Esophagus squamous epithelium (tissue), 5 donors: ENCODE measurements at regions not wholly inside any gene's neighbourhood (a gene's known extent, or its start where the extent isn't known, plus 50 kb on each side); places are given as distances from the start of the nearest gene placed in this dataset.

Source experiments
- DNase-seq: peaks from one replicate; lab custom pipeline; 2025; lab: John Stamatoyannopoulos, UW
- H3K27ac ChIP-seq, 4 donors: fragments of 200-600 bp; sonication (generic); one replicate each; pipeline ENCODE4 v1.5.1; 2016 to 2019; ENCODE audit warnings: mild to moderate bottlenecking in 1 of 4
- H3K27me3 ChIP-seq, 4 donors: fragments of 200-600 bp; sonication (generic); 1 replicate in 3 of 4; 2 replicates in 1 of 4; pipeline versions ENCODE4 v1.5.1 to v1.6.0; 2017 to 2021; ENCODE audit warnings: antibody characterized with exemption in 1 of 4
- H3K36me3 ChIP-seq, 3 donors: fragments of 200-600 bp; sonication (generic); one replicate each; pipeline ENCODE4 v1.5.1; 2016 to 2019
- H3K4me1 ChIP-seq, 3 donors: fragments of 200-600 bp; sonication (generic); one replicate each; pipeline ENCODE4 v1.5.1; 2017 to 2019
- H3K4me3 ChIP-seq, 4 donors: fragments of 200-600 bp; sonication (generic); 1 replicate in 3 of 4; 2 replicates in 1 of 4; pipeline ENCODE4 v1.5.1; 2016 to 2019; ENCODE audit warnings: mild to moderate bottlenecking in 2 of 4, moderate library complexity in 1 of 4
- H3K9me3 ChIP-seq, 3 donors: fragments of 200-600 bp; sonication (generic); one replicate each; pipeline ENCODE4 v1.5.1; 2016 to 2019
- POLR2A ChIP-seq, 4 donors: fragments of 450-650 bp; IDR thresholded peaks; one replicate each; pipeline ENCODE4 v1.6.1; 2017; ENCODE audit warnings: antibody characterized with exemption in 4 of 4, mild to moderate bottlenecking in 4 of 4, moderate library complexity in 3 of 4
- WGBS, 2 donors: methylation state at CpG; one replicate each; pipeline ENCODE4 v1.1.5; 2018; 5-methylcytosine and 5-hydroxymethylcytosine counted together
- intact Hi-C: fragments of 100-400 bp; cut with DNase I; formaldehyde crosslinking; loops from one replicate; pipeline ENCODE4 v1.15.0; 2022
- TF ChIP-seq, protein P1 (sequence below), 6 experiments: fragments of 450-650 bp in 4 of 6; fragments of 200-600 bp in 2 of 6; sonication (generic) in 2 of 6; IDR thresholded peaks; one replicate each; pipeline ENCODE4 v1.5.1; 2016 to 2019; ENCODE audit warnings: antibody characterized with exemption in 6 of 6, mild to moderate bottlenecking in 4 of 6, moderate library complexity in 4 of 6
- donor health status: DM: yes; HTN: yes; CAD: no.

GRCh38 chr5:105506692-105507277, 1944.2 kb upstream of the NUDT12 start:
- no peaks in the 10 kb centered on the region for H3K4me1 ChIP-seq
- DNase-seq, result no peak
- H3K36me3 ChIP-seq, result no peaks in the 10 kb centered on the region
- no peak overlapping the region for H3K27ac ChIP-seq
- no peak for TF ChIP-seq POLR2A (IDR thresholded peaks at IDR 0.05)
- TF ChIP-seq, protein P1, sequence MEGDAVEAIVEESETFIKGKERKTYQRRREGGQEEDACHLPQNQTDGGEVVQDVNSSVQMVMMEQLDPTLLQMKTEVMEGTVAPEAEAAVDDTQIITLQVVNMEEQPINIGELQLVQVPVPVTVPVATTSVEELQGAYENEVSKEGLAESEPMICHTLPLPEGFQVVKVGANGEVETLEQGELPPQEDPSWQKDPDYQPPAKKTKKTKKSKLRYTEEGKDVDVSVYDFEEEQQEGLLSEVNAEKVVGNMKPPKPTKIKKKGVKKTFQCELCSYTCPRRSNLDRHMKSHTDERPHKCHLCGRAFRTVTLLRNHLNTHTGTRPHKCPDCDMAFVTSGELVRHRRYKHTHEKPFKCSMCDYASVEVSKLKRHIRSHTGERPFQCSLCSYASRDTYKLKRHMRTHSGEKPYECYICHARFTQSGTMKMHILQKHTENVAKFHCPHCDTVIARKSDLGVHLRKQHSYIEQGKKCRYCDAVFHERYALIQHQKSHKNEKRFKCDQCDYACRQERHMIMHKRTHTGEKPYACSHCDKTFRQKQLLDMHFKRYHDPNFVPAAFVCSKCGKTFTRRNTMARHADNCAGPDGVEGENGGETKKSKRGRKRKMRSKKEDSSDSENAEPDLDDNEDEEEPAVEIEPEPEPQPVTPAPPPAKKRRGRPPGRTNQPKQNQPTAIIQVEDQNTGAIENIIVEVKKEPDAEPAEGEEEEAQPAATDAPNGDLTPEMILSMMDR (IDR thresholded peaks at IDR 0.05), result no peak
- H3K4me3 ChIP-seq, result no peak overlapping the region
- WGBS, 2 donors, result 35 to 36% methylated on average over 2 of the region's 2 CpGs
- no peaks in the 10 kb centered on the region for H3K27me3 ChIP-seq
- H3K9me3 ChIP-seq, result no peaks in the 10 kb centered on the region
- intact Hi-C loops, result no loop called here

GRCh38 chr5:105503950-105504349, 1941.4 kb upstream of the NUDT12 start:
- H3K4me1 ChIP-seq, result no peaks in the 10 kb centered on the region
- no peak for TF ChIP-seq POLR2A (IDR thresholded peaks at IDR 0.05)
- TF ChIP-seq, protein P1 (IDR thresholded peaks at IDR 0.05), result no peak
- no peak for DNase-seq
- intact Hi-C loops, result no loop called here
- no peaks in the 10 kb centered on the region for H3K9me3 ChIP-seq
- no peak overlapping the region for H3K4me3 ChIP-seq
- no peaks in the 10 kb centered on the region for H3K36me3 ChIP-seq
- WGBS, 2 donors, result 40 to 44% methylated on average over 1 of the region's 1 CpG
- H3K27me3 ChIP-seq, result no peaks in the 10 kb centered on the region
- no peak overlapping the region for H3K27ac ChIP-seq

GRCh38 chr5:105501315-105501714, 1938.7 kb upstream of the NUDT12 start:
- no peak overlapping the region for H3K4me3 ChIP-seq
- 31 to 50% methylated on average over 1 of the region's 1 CpG for WGBS, 2 donors

GRCh38 chr5:105475401-105475800, 1912.8 kb upstream of the NUDT12 start:
- intact Hi-C loops, result no loop called here
- 51 to 66% methylated on average over 3 of the region's 3 CpGs for WGBS, 2 donors
- no peak for TF ChIP-seq POLR2A (IDR thresholded peaks at IDR 0.05)
- TF ChIP-seq, protein P1 (IDR thresholded peaks at IDR 0.05), result no peak
- no peak overlapping the region for H3K27ac ChIP-seq
- no peaks in the 10 kb centered on the region for H3K9me3 ChIP-seq
- H3K27me3 ChIP-seq, result no peaks in the 10 kb centered on the region
- no peak overlapping the region for H3K4me3 ChIP-seq
- no peaks in the 10 kb centered on the region for H3K36me3 ChIP-seq
- no peak for DNase-seq
- no peaks in the 10 kb centered on the region for H3K4me1 ChIP-seq

More at GRCh38 chr5:105501315-105501714, 1938.7 kb upstream of the NUDT12 start:
- Histone ChIP-seq H3K9me3 (no peaks in the 10 kb centered on the region), H3K36me3 (no peaks in the 10 kb centered on the region), H3K4me1 (no peaks in the 10 kb centered on the region), H3K27me3 (no peaks in the 10 kb centered on the region), H3K27ac (no peak overlapping the region)
- TF ChIP-seq, protein P1 (IDR thresholded peaks at IDR 0.05), result no peak
- TF ChIP-seq POLR2A (IDR thresholded peaks at IDR 0.05), result no peak
- no peak for DNase-seq
- intact Hi-C loops, result no loop called here

DNA sequence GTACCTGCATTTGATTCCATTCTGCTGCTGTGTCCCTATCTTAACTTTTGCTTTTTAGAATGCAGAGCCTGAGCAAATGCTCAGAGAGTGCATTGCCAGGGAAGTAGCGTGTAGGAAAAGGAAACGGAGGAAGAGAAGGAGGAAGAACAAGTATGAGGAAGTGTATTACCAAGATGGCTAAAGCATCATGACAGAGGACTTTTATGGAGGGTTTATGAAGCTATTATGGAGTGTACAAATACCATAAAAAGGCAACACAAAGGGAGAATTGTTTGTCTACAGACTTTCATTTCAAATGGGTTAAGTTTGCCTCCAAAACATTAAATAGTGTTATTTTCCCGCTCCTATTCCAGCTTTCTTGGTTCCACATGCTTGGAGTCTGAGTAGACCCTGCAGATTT, 1899.8 kb upstream of the NUDT12 start:
- TF ChIP-seq, protein P1 (IDR thresholded peaks at IDR 0.05), result no peak
- no peak for TF ChIP-seq POLR2A (IDR thresholded peaks at IDR 0.05)
- no peaks in the 10 kb centered on the region for H3K36me3 ChIP-seq
- DNase-seq, result no peak
- no peak overlapping the region for H3K27ac ChIP-seq
- peaks cover 0 to 8% (median 0%) of the 10 kb centered on the region in 3 donors for H3K9me3 ChIP-seq
- H3K4me1 ChIP-seq, result no peaks in the 10 kb centered on the region
- intact Hi-C loops, result no loop called here
- WGBS, 2 donors, result 71 to 88% methylated on average over 3 of the region's 3 CpGs
- H3K27me3 ChIP-seq, result no peaks in the 10 kb centered on the region
- H3K4me3 ChIP-seq, result no peak overlapping the region
